Right hindlimb (tissue), 1 donor: ENCODE measurements at regions not wholly inside any gene's neighbourhood (a gene's known extent, or its start where the extent isn't known, plus 50 kb on each side); places are given as distances from the start of the nearest gene placed in this dataset.

Experiments used
- DNase-seq: peaks from one replicate; pipeline ENCODE4 v3.0.0-alpha.2; 2018

GRCh38 chr1:175864625-175865024, 121.2 kb upstream of the TNR start:
- DNase-seq, result no peak

- no peak for DNase-seq
These were observed 120.8 kb upstream of the TNR start for GRCh38 chr1:175864183-175864582.

GRCh38 chr1:175863299-175864050, 120.1 kb upstream of the TNR start:
- DNase-seq, result no peak

GRCh38 chr1:175862408-175862807, 119.0 kb upstream of the TNR start:
- no peak for DNase-seq

GRCh38 chr1:175861626-175862367, 118.4 kb upstream of the TNR start:
- no peak for DNase-seq

- DNase-seq, result no peak
These were observed 114.4 kb upstream of the TNR start for GRCh38 chr1:175857756-175858155.

- DNase-seq, result no peak
These were observed 110.3 kb upstream of the TNR start for GRCh38 chr1:175853681-175854080.

- DNase-seq, result no peak
These were observed 108.4 kb upstream of the TNR start for GRCh38 chr1:175851749-175852148.

- DNase-seq, result no peak
These were observed 104.9 kb upstream of the TNR start for GRCh38 chr1:175848329-175848728.

- no peak for DNase-seq
These were observed 102.6 kb upstream of the TNR start for GRCh38 chr1:175845985-175846384.

GRCh38 chr1:175845338-175845737, 101.9 kb upstream of the TNR start:
- no peak for DNase-seq

GRCh38 chr1:175844877-175845276, 101.5 kb upstream of the TNR start:
- no peak for DNase-seq

- no peak for DNase-seq
These were observed 99.2 kb upstream of the TNR start for GRCh38 chr1:175842550-175842949.

- no peak for DNase-seq
These were observed 98.4 kb upstream of the TNR start for GRCh38 chr1:175841738-175842187.

- no peak for DNase-seq
These were observed 97.4 kb upstream of the TNR start for GRCh38 chr1:175840787-175841186.

- no peak for DNase-seq
These were observed 96.6 kb upstream of the TNR start for GRCh38 chr1:175839779-175840669.

- no peak for DNase-seq
These were observed 91.2 kb upstream of the TNR start for GRCh38 chr1:175834597-175834996.

GRCh38 chr1:175833951-175834350, 90.6 kb upstream of the TNR start:
- DNase-seq, result no peak

GRCh38 chr1:175833502-175833901, 90.1 kb upstream of the TNR start:
- no peak for DNase-seq

- DNase-seq, result no peak
These were observed 87.1 kb upstream of the TNR start for GRCh38 chr1:175830500-175830899.

GRCh38 chr1:175829845-175830244, 86.5 kb upstream of the TNR start:
- no peak for DNase-seq

GRCh38 chr1:175826705-175827104, 83.3 kb upstream of the TNR start:
- no peak for DNase-seq

- no peak for DNase-seq
These were observed 80.7 kb upstream of the TNR start for GRCh38 chr1:175824079-175824478.
